Stomach (tissue), 8 donors: ENCODE measurements at regions not wholly inside any gene's neighbourhood (a gene's known extent, or its start where the extent isn't known, plus 50 kb on each side); places are given as distances from the start of the nearest gene placed in this dataset.

Experiments
- DNase-seq, 2 donors: peaks; one replicate each; pipeline versions ENCODE4 v3.0.0 to v3.0.0-alpha.2; 2013 to 2019
- H3K27ac ChIP-seq, 5 donors: fragments of 200-600 bp in 4 of 5; sonication (generic) in 4 of 5; one replicate each; pipeline ENCODE4 v1.5.1; 2013 to 2019; ENCODE audit warnings: mild to moderate bottlenecking in 1 of 5, moderate library complexity in 1 of 5
- H3K27me3 ChIP-seq, 3 donors: fragments of 200-600 bp; sonication (generic); one replicate each; pipeline ENCODE4 v1.5.1; 2017 to 2019; ENCODE audit warnings: mixed run types in 1 of 3
- H3K36me3 ChIP-seq, 4 donors: fragments of 200-600 bp; sonication (generic); 1 replicate in 3 of 4; 2 replicates in 1 of 4; pipeline ENCODE4 v1.5.1; 2016 to 2019
- H3K4me1 ChIP-seq, 4 donors: fragments of 200-600 bp; sonication (generic); one replicate each; pipeline ENCODE4 v1.5.1; 2016 to 2019
- H3K4me3 ChIP-seq, 4 donors: fragments of 200-600 bp; sonication (generic) in 3 of 4; one replicate each; pipeline ENCODE4 v1.5.1; 2016 to 2019; ENCODE audit warnings: mild to moderate bottlenecking in 1 of 4
- H3K9me3 ChIP-seq, 4 donors: fragments of 200-600 bp; sonication (generic); one replicate each; pipeline ENCODE4 v1.5.1; 2016 to 2019
- EP300 ChIP-seq: sonication (generic); formaldehyde crosslinking; IDR thresholded peaks from one replicate; pipeline ENCODE4 v1.6.1; 2017; ENCODE audit warnings: antibody characterized with exemption
- POLR2A ChIP-seq, 4 donors: fragments of 450-650 bp; IDR thresholded peaks; one replicate each; pipeline ENCODE4 v1.6.1; 2016; ENCODE audit warnings: antibody characterized with exemption in 4 of 4, control low read depth in 2 of 4, mild to moderate bottlenecking in 1 of 4, moderate library complexity in 1 of 4
- POLR2AphosphoS5 ChIP-seq, 3 donors: sonication (generic); formaldehyde crosslinking; IDR thresholded peaks; one replicate each; pipeline ENCODE4 v1.6.1; 2016; ENCODE audit warnings: antibody characterized with exemption in 3 of 3
- WGBS, 5 donors: extraction: QIAGEN DNeasy Blood & Tissue Kit in 3 of 5; methylation state at CpG; one replicate each; pipeline versions ENCODE4 v1.1.5 to v1.1.7; 2013 to 2018; 5-methylcytosine and 5-hydroxymethylcytosine counted together
- intact Hi-C: fragments of 100-400 bp; cut with DNase I; formaldehyde crosslinking; loops from one replicate; pipeline ENCODE4 v1.15.1; 2023; ENCODE audit warnings: low total_unique reads
- small RNA-seq, 4 donors: library from RNA; depleted of rRNA; stranded (forward); fragments of <200 nt; gene quantifications; one replicate each; pipeline ENCODE3, GENCODE V24; 2016
- TF ChIP-seq, protein P1 (sequence below), 7 experiments: fragments of 450-650 bp in 4 of 7; fragments of 200-600 bp in 3 of 7; sonication (generic) in 3 of 7; IDR thresholded peaks; one replicate each; pipeline ENCODE4 v1.5.1; 2016 to 2019; ENCODE audit warnings: antibody characterized with exemption in 7 of 7, control low read depth in 2 of 7, mild to moderate bottlenecking in 1 of 7
- donor health status: healthy with polysubstance abuse.
- donor health status: Bipolar disorder and iron deficiency.
- donor health status: healthy.

DNA sequence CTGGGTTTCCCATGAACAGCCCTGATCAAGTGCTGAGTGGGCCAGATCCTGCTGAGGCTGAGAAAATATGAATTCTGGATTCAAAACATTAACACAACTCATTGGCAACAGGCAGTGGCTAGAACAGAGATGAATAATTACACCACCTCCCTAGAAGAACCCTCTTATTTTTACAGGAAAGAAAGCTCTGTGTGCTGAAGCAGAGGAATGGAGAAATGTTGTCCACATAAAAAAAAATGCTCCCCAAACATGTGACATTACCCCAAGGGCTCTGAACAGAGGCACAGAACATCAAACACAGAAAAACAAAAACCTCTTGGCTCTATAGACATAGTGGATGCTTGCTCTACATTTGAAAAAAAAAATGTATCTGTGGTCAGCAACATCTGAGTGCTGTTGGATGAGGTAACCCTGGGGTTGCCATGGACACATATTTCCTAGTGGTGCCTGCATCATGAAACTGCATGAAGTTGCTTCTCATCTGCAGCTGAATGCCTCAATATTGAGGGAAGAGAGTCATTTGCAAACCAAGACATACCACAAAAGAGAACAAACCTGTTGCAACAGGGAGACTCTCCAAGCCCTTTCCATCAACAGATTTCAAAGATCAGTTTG lies 98.8 kb downstream of the SNX19 start:
- H3K4me1 ChIP-seq, result peaks cover 11 to 21% (median 16%) of the 10 kb centered on the region in 4 donors
- TF ChIP-seq POLR2A (IDR thresholded peaks at IDR 0.05), result no peak
- TF ChIP-seq, protein P1, sequence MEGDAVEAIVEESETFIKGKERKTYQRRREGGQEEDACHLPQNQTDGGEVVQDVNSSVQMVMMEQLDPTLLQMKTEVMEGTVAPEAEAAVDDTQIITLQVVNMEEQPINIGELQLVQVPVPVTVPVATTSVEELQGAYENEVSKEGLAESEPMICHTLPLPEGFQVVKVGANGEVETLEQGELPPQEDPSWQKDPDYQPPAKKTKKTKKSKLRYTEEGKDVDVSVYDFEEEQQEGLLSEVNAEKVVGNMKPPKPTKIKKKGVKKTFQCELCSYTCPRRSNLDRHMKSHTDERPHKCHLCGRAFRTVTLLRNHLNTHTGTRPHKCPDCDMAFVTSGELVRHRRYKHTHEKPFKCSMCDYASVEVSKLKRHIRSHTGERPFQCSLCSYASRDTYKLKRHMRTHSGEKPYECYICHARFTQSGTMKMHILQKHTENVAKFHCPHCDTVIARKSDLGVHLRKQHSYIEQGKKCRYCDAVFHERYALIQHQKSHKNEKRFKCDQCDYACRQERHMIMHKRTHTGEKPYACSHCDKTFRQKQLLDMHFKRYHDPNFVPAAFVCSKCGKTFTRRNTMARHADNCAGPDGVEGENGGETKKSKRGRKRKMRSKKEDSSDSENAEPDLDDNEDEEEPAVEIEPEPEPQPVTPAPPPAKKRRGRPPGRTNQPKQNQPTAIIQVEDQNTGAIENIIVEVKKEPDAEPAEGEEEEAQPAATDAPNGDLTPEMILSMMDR (IDR thresholded peaks at IDR 0.05), result no peak
- TF ChIP-seq EP300, result no peak
- TF ChIP-seq POLR2AphosphoS5 (IDR thresholded peaks at IDR 0.05), result no peak
- H3K9me3 ChIP-seq, result no peaks in the 10 kb centered on the region
- peak in 1 of 2 donors; percentile 62 for DNase-seq
- H3K27ac ChIP-seq, result peak overlapping the region in 1 of 5 donors; percentile 2
- H3K4me3 ChIP-seq, result no peak overlapping the region
- H3K36me3 ChIP-seq, result no peaks in the 10 kb centered on the region
- no peaks in the 10 kb centered on the region for H3K27me3 ChIP-seq
- intact Hi-C loops, result no loop called here

DNA sequence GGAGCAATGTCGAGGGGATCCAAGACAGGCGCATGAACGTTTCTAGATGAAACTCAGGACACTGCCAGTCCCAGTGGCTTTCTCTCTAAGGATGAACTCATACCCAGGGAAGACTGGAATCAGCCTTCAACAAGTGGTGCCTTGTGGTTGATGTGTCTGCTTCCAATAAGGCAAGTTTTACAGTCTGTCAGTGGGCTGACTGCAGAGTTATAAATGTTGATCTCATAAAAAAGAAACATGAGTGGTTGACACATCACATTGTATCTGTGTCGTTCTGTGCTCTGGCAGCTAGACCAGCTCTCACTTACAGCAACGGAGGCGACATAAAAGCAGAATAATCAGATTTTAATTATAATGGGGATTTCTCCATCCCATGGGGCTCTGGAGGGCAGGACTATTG lies 96.7 kb downstream of the SNX19 start:
- peaks cover 10 to 18% (median 16%) of the 10 kb centered on the region in 4 donors for H3K4me1 ChIP-seq
- TF ChIP-seq, protein P1 (IDR thresholded peaks at IDR 0.05), result no peak
- TF ChIP-seq POLR2AphosphoS5 (IDR thresholded peaks at IDR 0.05) (no peak), POLR2A (IDR thresholded peaks at IDR 0.05) (no peak), EP300 (no peak)
- H3K27me3 ChIP-seq, result no peaks in the 10 kb centered on the region
- H3K9me3 ChIP-seq, result no peaks in the 10 kb centered on the region
- intact Hi-C loops, result no loop called here
- DNase-seq, result no peak
- H3K27ac ChIP-seq, result no peak overlapping the region
- WGBS, 5 donors, result 78 to 87% (median 85%) methylated on average over 6 of the region's 6 CpGs
- no peak overlapping the region for H3K4me3 ChIP-seq
- H3K36me3 ChIP-seq, result no peaks in the 10 kb centered on the region

Small RNAs in the stretch of these regions (small RNA-seq; reads per million reads assigned to genes)
- 0 reads per million in 4 donors for gene AP004371.1
- gene MIR8052, result 0 reads per million in 4 donors
